Panc1 (cell line): ENCODE measurements at regions not wholly inside any gene's neighbourhood (a gene's known extent, or its start where the extent isn't known, plus 50 kb on each side); places are given as distances from the start of the nearest gene placed in this dataset.
A peak's percentile ranks its signal among the peaks of the same experiment; 100 is the strongest.

Source experiments
- ATAC-seq: fragments of 200-7000 bp; cut with Tn5 transposase; 2 replicates; pipeline ENCODE4 v1.9.1; 2020; ENCODE audit warnings: mild to moderate bottlenecking, moderate library complexity
- BruUV-seq: library from RNA; stranded (reverse); fragments of 400-500 nt; replicated peaks from 2 replicates; lab custom pipeline; 2021; lab: Mats Ljungman, UMichigan
- CTCF ChIA-PET: fragments of 300-600 bp; sonication (Branson Sonifier 250); formaldehyde crosslinking; loops from one replicate; lab custom pipeline; 2022; ENCODE audit warnings: antibody characterized with exemption; lab: Charles Lee
- POLR2A ChIA-PET: fragments of 300-600 bp; sonication (Branson Sonifier 250); formaldehyde crosslinking; loops from one replicate; lab custom pipeline; 2022; ENCODE audit warnings: antibody characterized with exemption; lab: Charles Lee
- DNase-seq: peaks from one replicate; pipeline ENCODE4 v3.0.0-alpha.2; 2010; ENCODE audit warnings: low read depth, low spot score
- H3K27ac ChIP-seq: 2 replicates; pipeline ENCODE4 v1.5.1; 2011; ENCODE audit warnings: mild to moderate bottlenecking, low read length, inconsistent platforms
- H3K27me3 ChIP-seq: fragments of 200-500 bp; sonication (Bioruptor generic); 2 replicates; pipeline ENCODE4 v1.6.0; 2014; ENCODE audit warnings: low read length, inconsistent platforms; ENCODE audit not compliant: control insufficient read depth, insufficient read depth
- H3K36me3 ChIP-seq: fragments of 200-500 bp; sonication (Bioruptor generic); 2 replicates; pipeline ENCODE4 v1.5.1; 2014; ENCODE audit warnings: inconsistent platforms, mild to moderate bottlenecking, low read length, moderate library complexity; ENCODE audit not compliant: control insufficient read depth, insufficient read depth
- H3K4me1 ChIP-seq: 2 replicates; pipeline ENCODE4 v1.5.1; 2011; ENCODE audit warnings: inconsistent platforms, mild to moderate bottlenecking, low read length, moderate library complexity; ENCODE audit not compliant: control insufficient read depth, insufficient read depth
- H3K4me3 ChIP-seq, 2 experiments: 2 replicates each; pipeline ENCODE4 v1.5.1; 2011 to 2012; ENCODE audit warnings: low read depth in 2 of 2, low read length in 2 of 2, mild to moderate bottlenecking in 2 of 2, inconsistent platforms in 1 of 2, moderate library complexity in 1 of 2
- H3K9me3 ChIP-seq: fragments of 200-500 bp; sonication (Bioruptor generic); 2 replicates; pipeline ENCODE4 v1.5.1; 2014; ENCODE audit warnings: low read depth, mild to moderate bottlenecking, inconsistent platforms, low read length, moderate library complexity; ENCODE audit not compliant: control insufficient read depth, insufficient read depth
- POLR2AphosphoS5 ChIP-seq: IDR thresholded peaks from 2 replicates; pipeline ENCODE4 v1.6.1; 2012; ENCODE audit warnings: mild to moderate bottlenecking, low read depth, low read length, moderate library complexity
- SIN3A ChIP-seq: IDR thresholded peaks from 2 replicates; pipeline ENCODE4 v1.6.1; 2012; ENCODE audit warnings: low read depth, mild to moderate bottlenecking, low read length, moderate library complexity, borderline replicate concordance; ENCODE audit not compliant: insufficient read depth
- TCF7L2 ChIP-seq: IDR thresholded peaks from 2 replicates; pipeline ENCODE4 v1.6.1; 2011; ENCODE audit warnings: mild to moderate bottlenecking, low read depth, low read length, inconsistent platforms
- in situ Hi-C: cut with HindIII; loops from 2 replicates; pipeline ENCODE4 v1.10.0; 2016; ENCODE audit warnings: low sequenced_read_pairs, low pct_unique_long_range_greater_than_20kb
- intact Hi-C: fragments of 100-400 bp; cut with micrococcal nuclease; formaldehyde crosslinking; loops from one replicate; pipeline ENCODE4 v1.10.0; 2022; ENCODE audit not compliant: unreplicated experiment
- TF ChIP-seq, protein P1 (sequence below), 2 experiments: IDR thresholded peaks; 2 replicates each; pipeline ENCODE4 v1.6.1; 2011 to 2012; ENCODE audit warnings: low read depth in 2 of 2, control low read depth in 1 of 2, low read length in 1 of 2, mild to moderate bottlenecking in 1 of 2, moderate library complexity in 1 of 2; ENCODE audit not compliant: insufficient read depth in 1 of 2
- TF ChIP-seq, protein P2 (sequence below): fragments of 450-650 bp; IDR thresholded peaks from 2 replicates; pipeline ENCODE4 v1.5.1; 2017; ENCODE audit warnings: mild to moderate bottlenecking

DNA sequence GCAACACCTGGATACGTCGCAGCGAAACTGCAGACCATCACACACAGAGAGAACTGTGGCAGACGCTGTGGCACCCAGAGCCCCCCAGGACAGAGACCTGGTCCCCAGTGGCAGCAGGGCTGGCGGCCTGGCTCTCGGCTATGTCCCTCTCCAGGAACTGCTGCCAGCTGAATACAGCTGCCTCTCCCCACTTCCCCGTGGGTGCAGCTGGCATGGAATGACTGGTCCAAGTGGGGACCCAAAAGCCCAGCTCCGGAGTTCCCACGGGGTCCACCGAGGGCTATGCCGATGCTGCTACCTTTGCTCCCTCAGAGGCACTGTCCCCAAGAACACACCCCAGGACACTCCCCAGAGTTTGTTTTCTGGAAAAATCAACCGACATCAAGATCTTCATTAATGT lies 67.8 kb upstream of the GATA2 start:
- Histone ChIP-seq H3K9me3 (no peaks in the 10 kb centered on the region), H3K36me3 (no peaks in the 10 kb centered on the region), H3K27ac (no peak overlapping the region), H3K27me3 (no peaks in the 10 kb centered on the region), H3K4me1 (no peaks in the 10 kb centered on the region), H3K4me3 (no peak overlapping the region)
- POLR2A ChIA-PET: no interaction called here
- intact Hi-C loops (no loop called here), in situ Hi-C loops (no loop called here)
- TF ChIP-seq TCF7L2: no peak
- TF ChIP-seq, protein P1, sequence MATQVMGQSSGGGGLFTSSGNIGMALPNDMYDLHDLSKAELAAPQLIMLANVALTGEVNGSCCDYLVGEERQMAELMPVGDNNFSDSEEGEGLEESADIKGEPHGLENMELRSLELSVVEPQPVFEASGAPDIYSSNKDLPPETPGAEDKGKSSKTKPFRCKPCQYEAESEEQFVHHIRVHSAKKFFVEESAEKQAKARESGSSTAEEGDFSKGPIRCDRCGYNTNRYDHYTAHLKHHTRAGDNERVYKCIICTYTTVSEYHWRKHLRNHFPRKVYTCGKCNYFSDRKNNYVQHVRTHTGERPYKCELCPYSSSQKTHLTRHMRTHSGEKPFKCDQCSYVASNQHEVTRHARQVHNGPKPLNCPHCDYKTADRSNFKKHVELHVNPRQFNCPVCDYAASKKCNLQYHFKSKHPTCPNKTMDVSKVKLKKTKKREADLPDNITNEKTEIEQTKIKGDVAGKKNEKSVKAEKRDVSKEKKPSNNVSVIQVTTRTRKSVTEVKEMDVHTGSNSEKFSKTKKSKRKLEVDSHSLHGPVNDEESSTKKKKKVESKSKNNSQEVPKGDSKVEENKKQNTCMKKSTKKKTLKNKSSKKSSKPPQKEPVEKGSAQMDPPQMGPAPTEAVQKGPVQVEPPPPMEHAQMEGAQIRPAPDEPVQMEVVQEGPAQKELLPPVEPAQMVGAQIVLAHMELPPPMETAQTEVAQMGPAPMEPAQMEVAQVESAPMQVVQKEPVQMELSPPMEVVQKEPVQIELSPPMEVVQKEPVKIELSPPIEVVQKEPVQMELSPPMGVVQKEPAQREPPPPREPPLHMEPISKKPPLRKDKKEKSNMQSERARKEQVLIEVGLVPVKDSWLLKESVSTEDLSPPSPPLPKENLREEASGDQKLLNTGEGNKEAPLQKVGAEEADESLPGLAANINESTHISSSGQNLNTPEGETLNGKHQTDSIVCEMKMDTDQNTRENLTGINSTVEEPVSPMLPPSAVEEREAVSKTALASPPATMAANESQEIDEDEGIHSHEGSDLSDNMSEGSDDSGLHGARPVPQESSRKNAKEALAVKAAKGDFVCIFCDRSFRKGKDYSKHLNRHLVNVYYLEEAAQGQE (IDR thresholded peaks at IDR 0.05; ENCODE audit: insufficient read depth in 1 of 2, low read depth in 2 of 2, low read length in 1 of 2): no peak
- TF ChIP-seq, protein P2, sequence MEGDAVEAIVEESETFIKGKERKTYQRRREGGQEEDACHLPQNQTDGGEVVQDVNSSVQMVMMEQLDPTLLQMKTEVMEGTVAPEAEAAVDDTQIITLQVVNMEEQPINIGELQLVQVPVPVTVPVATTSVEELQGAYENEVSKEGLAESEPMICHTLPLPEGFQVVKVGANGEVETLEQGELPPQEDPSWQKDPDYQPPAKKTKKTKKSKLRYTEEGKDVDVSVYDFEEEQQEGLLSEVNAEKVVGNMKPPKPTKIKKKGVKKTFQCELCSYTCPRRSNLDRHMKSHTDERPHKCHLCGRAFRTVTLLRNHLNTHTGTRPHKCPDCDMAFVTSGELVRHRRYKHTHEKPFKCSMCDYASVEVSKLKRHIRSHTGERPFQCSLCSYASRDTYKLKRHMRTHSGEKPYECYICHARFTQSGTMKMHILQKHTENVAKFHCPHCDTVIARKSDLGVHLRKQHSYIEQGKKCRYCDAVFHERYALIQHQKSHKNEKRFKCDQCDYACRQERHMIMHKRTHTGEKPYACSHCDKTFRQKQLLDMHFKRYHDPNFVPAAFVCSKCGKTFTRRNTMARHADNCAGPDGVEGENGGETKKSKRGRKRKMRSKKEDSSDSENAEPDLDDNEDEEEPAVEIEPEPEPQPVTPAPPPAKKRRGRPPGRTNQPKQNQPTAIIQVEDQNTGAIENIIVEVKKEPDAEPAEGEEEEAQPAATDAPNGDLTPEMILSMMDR: no peak
- BruUV-seq: no TSS peak
- no peak for DNase-seq
- CTCF ChIA-PET: interaction anchor here (0.7 kb wide), 1 partner anchor 152 kb away, joined by 3 read pairs; no protein-coding TSS in a partner anchor
- ATAC-seq: no peak

DNA sequence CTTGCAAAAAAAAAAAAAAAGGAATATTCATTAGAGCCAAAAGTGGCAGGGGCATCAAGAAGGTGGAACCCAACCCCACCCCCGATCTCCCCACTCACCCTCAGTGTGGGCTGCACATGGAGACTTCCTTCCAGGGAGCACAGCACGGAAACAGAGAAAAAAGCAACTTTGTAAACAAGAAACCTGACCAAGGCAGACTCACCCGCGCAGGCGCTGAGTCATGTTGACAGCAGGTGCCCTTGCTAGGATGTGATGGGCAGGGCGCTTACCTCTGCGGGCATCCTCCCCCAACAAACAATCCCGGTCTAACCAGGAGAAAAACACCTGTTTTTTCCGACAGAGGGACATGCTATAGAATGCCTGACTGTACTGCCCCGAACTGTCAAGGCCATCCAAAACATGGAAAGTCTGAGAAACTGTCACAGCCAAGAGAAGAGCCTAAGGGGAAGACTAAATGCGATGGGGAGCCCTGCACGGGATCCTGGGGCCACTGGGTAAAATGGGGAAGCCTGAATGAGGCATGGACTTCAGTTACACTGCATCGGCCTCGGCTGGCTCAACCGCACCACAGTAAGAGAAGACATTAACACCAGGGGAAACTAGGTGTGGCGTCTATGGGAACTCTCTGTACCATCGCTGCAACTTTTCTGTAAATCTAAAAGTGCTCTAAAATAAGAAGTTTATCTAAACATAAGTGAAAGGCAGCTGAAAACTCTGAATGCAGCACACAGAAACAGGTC lies 66.7 kb upstream of the GATA2 start:
- Histone ChIP-seq H3K36me3 (no peaks in the 10 kb centered on the region), H3K27me3 (no peaks in the 10 kb centered on the region), H3K9me3 (no peaks in the 10 kb centered on the region), H3K4me1 (no peaks in the 10 kb centered on the region), H3K4me3 (no peak overlapping the region), H3K27ac (no peak overlapping the region)
- intact Hi-C loops: no loop called here
- in situ Hi-C loops: no loop called here
- ChIA-PET POLR2A (no interaction called here), CTCF (interaction anchor here (0.7 kb wide), 2 partner anchors 151 to 865 kb away, joined by 3 to 13 read pairs; no protein-coding TSS in a partner anchor)
- TF ChIP-seq SIN3A: no peak
- TF ChIP-seq TCF7L2: no peak
- TF ChIP-seq POLR2AphosphoS5: no peak
- TF ChIP-seq, protein P2: no peak
- TF ChIP-seq, protein P1 (IDR thresholded peaks at IDR 0.05; ENCODE audit: insufficient read depth in 1 of 2, low read depth in 2 of 2, low read length in 1 of 2): no peak
- ATAC-seq (peak; percentile 13; the same call in 1 of the 2 replicates), DNase-seq (no peak)
- no TSS peak for BruUV-seq
